SJCRH30 (cell line): ENCODE measurements at regions not wholly inside any gene's neighbourhood (a gene's known extent, or its start where the extent isn't known, plus 50 kb on each side); places are given as distances from the start of the nearest gene placed in this dataset.
"Not testable (repeated sequence)": the region's sequence is repeated elsewhere in the genome, so short reads cannot be mapped to it uniquely, and the experiment has no call there.

Experiments
- DNase-seq, 2 experiments: peaks; one replicate each; pipeline ENCODE4 v3.0.0-alpha.2; 2015 to 2020
- H3K27ac ChIP-seq: fragments of 250-450 bp; sonication (Bioruptor Pico); 2 replicates; pipeline ENCODE4 v1.5.1; 2020; ENCODE audit warnings: mild to moderate bottlenecking, moderate library complexity
- H3K27me3 ChIP-seq: fragments of 250-450 bp; sonication (Bioruptor Pico); 2 replicates; pipeline ENCODE4 v1.5.1; 2020; ENCODE audit warnings: mild to moderate bottlenecking, moderate library complexity
- H3K36me3 ChIP-seq: fragments of 250-450 bp; sonication (Bioruptor Pico); 2 replicates; pipeline ENCODE4 v1.5.1; 2020; ENCODE audit warnings: mild to moderate bottlenecking, moderate library complexity
- H3K4me1 ChIP-seq: fragments of 250-450 bp; sonication (Bioruptor Pico); 2 replicates; pipeline ENCODE4 v1.5.1; 2020; ENCODE audit warnings: mild to moderate bottlenecking, moderate library complexity
- H3K4me3 ChIP-seq: fragments of 250-450 bp; sonication (Bioruptor Pico); 2 replicates; pipeline ENCODE4 v1.5.1; 2020; ENCODE audit warnings: mild to moderate bottlenecking, moderate library complexity
- H3K9me3 ChIP-seq: fragments of 250-450 bp; sonication (Bioruptor Pico); replicated peaks from 2 replicates; pipeline ENCODE4 v1.5.1; 2020; ENCODE audit warnings: mild to moderate bottlenecking, moderate library complexity

- H3K36me3 ChIP-seq = no peaks in the 10 kb centered on the region
- H3K9me3 ChIP-seq = no peaks in the 10 kb centered on the region
- H3K27ac ChIP-seq = no peak overlapping the region
- no peaks in the 10 kb centered on the region for H3K27me3 ChIP-seq
- H3K4me3 ChIP-seq = no peak overlapping the region
- no peak for DNase-seq
- no peaks in the 10 kb centered on the region for H3K4me1 ChIP-seq
Measured at GRCh38 chr5:120314191-120314590, 149.9 kb upstream of the PRR16 start.

GRCh38 chr5:120320626-120321025 is 143.5 kb upstream of the PRR16 start:
- no peak overlapping the region for H3K27ac ChIP-seq
- no peaks in the 10 kb centered on the region for H3K4me1 ChIP-seq
- no peaks in the 10 kb centered on the region for H3K27me3 ChIP-seq

GRCh38 chr5:120326651-120327050 is 137.4 kb upstream of the PRR16 start:
- no peak for DNase-seq
- Histone ChIP-seq H3K4me3 (no peak overlapping the region), H3K27me3 (no peaks in the 10 kb centered on the region), H3K27ac (no peak overlapping the region), H3K9me3 (no peaks in the 10 kb centered on the region; the same call in 1 of the 2 replicates), H3K36me3 (no peaks in the 10 kb centered on the region; the same call in 1 of the 2 replicates), H3K4me1 (no peaks in the 10 kb centered on the region)

More at GRCh38 chr5:120320626-120321025, 143.5 kb upstream of the PRR16 start:
- no peak overlapping the region for H3K4me3 ChIP-seq
- H3K36me3 ChIP-seq = no peaks in the 10 kb centered on the region
- no peak for DNase-seq
- H3K9me3 ChIP-seq = no peaks in the 10 kb centered on the region; the same call in 1 of the 2 replicates

GRCh38 chr5:120327180-120327579 is 136.9 kb upstream of the PRR16 start:
- Histone ChIP-seq H3K27ac (no peak overlapping the region), H3K9me3 (no peaks in the 10 kb centered on the region; the same call in 1 of the 2 replicates), H3K27me3 (no peaks in the 10 kb centered on the region), H3K36me3 (no peaks in the 10 kb centered on the region; the same call in 1 of the 2 replicates), H3K4me1 (no peaks in the 10 kb centered on the region), H3K4me3 (no peak overlapping the region)
- DNase-seq = no peak

GRCh38 chr5:120329095-120329494 is 135.0 kb upstream of the PRR16 start:
- no peak overlapping the region for H3K4me3 ChIP-seq
- no peaks in the 10 kb centered on the region for H3K27me3 ChIP-seq
- no peaks in the 10 kb centered on the region; the same call in 1 of the 2 replicates for H3K9me3 ChIP-seq
- H3K36me3 ChIP-seq = no peaks in the 10 kb centered on the region; the same call in 1 of the 2 replicates
- H3K27ac ChIP-seq = no peak overlapping the region
- no peaks in the 10 kb centered on the region for H3K4me1 ChIP-seq
- DNase-seq = no peak

GRCh38 chr5:120330558-120330957 is 133.5 kb upstream of the PRR16 start:
- Histone ChIP-seq H3K9me3 (no peaks in the 10 kb centered on the region), H3K4me1 (no peaks in the 10 kb centered on the region), H3K27ac (no peak overlapping the region), H3K36me3 (no peaks in the 10 kb centered on the region; the same call in 1 of the 2 replicates), H3K27me3 (no peaks in the 10 kb centered on the region), H3K4me3 (no peak overlapping the region)
- DNase-seq = no peak

GRCh38 chr5:120344181-120344580 is 119.9 kb upstream of the PRR16 start:
- no peak for DNase-seq
- no peaks in the 10 kb centered on the region for H3K4me1 ChIP-seq

GRCh38 chr5:120345947-120346346 is 118.2 kb upstream of the PRR16 start:
- H3K27ac ChIP-seq = no peak overlapping the region
- H3K27me3 ChIP-seq = no peaks in the 10 kb centered on the region
- no peak overlapping the region for H3K4me3 ChIP-seq
- no peaks in the 10 kb centered on the region; the same call in 1 of the 2 replicates for H3K9me3 ChIP-seq
- no peaks in the 10 kb centered on the region for H3K36me3 ChIP-seq
- no peak for DNase-seq
- no peaks in the 10 kb centered on the region for H3K4me1 ChIP-seq

More at GRCh38 chr5:120344181-120344580, 119.9 kb upstream of the PRR16 start:
- Histone ChIP-seq H3K4me3 (no peak overlapping the region), H3K27ac (no peak overlapping the region), H3K9me3 (no peaks in the 10 kb centered on the region; the same call in 1 of the 2 replicates), H3K27me3 (no peaks in the 10 kb centered on the region), H3K36me3 (no peaks in the 10 kb centered on the region)

- DNase-seq, H3K27me3 ChIP-seq, H3K36me3 ChIP-seq, H3K9me3 ChIP-seq, H3K27ac ChIP-seq, H3K4me1 ChIP-seq, H3K4me3 ChIP-seq: not testable (repeated sequence)
Measured at GRCh38 chr5:120351071-120351470, 113.0 kb upstream of the PRR16 start.

GRCh38 chr5:120354126-120354525 is 110.0 kb upstream of the PRR16 start:
- no peaks in the 10 kb centered on the region for H3K36me3 ChIP-seq
- no peaks in the 10 kb centered on the region for H3K4me1 ChIP-seq
- H3K9me3 ChIP-seq = no peaks in the 10 kb centered on the region
- no peaks in the 10 kb centered on the region for H3K27me3 ChIP-seq
- no peak overlapping the region for H3K4me3 ChIP-seq
- H3K27ac ChIP-seq = no peak overlapping the region
- DNase-seq = no peak

GRCh38 chr5:120358949-120359348 is 105.2 kb upstream of the PRR16 start:
- Histone ChIP-seq H3K9me3 (no peaks in the 10 kb centered on the region), H3K36me3 (no peaks in the 10 kb centered on the region), H3K27ac (no peak overlapping the region), H3K4me1 (no peaks in the 10 kb centered on the region), H3K4me3 (no peak overlapping the region), H3K27me3 (no peaks in the 10 kb centered on the region)
- no peak for DNase-seq

- Histone ChIP-seq H3K9me3 (no peaks in the 10 kb centered on the region), H3K4me1 (no peaks in the 10 kb centered on the region), H3K36me3 (no peaks in the 10 kb centered on the region), H3K4me3 (no peak overlapping the region), H3K27me3 (no peaks in the 10 kb centered on the region), H3K27ac (no peak overlapping the region)
- no peak for DNase-seq
Measured at GRCh38 chr5:120361941-120362340, 102.2 kb upstream of the PRR16 start.

- H3K4me1 ChIP-seq = no peaks in the 10 kb centered on the region
- no peaks in the 10 kb centered on the region for H3K27me3 ChIP-seq
- H3K4me3 ChIP-seq = no peak overlapping the region
- no peak for DNase-seq
- no peaks in the 10 kb centered on the region for H3K36me3 ChIP-seq
- no peaks in the 10 kb centered on the region for H3K9me3 ChIP-seq
- no peak overlapping the region for H3K27ac ChIP-seq
Measured at GRCh38 chr5:120362426-120362825, 101.7 kb upstream of the PRR16 start.

GRCh38 chr5:120365656-120366446 is 98.2 kb upstream of the PRR16 start:
- peak in 1 of 2 experiments; percentile 14 for DNase-seq
- Histone ChIP-seq H3K9me3 (no peaks in the 10 kb centered on the region), H3K36me3 (no peaks in the 10 kb centered on the region), H3K4me1 (peaks cover 5% of the 10 kb centered on the region; the same call in 1 of the 2 replicates), H3K27ac (no peak overlapping the region), H3K4me3 (no peak overlapping the region), H3K27me3 (no peaks in the 10 kb centered on the region)

GRCh38 chr5:120367896-120368634 is 96.0 kb upstream of the PRR16 start:
- no peak overlapping the region for H3K27ac ChIP-seq
- DNase-seq = peak; percentile 76 to 80
- no peak overlapping the region for H3K4me3 ChIP-seq
- H3K4me1 ChIP-seq = peaks cover 5% of the 10 kb centered on the region; the same call in 1 of the 2 replicates
- no peaks in the 10 kb centered on the region for H3K9me3 ChIP-seq
- H3K27me3 ChIP-seq = no peaks in the 10 kb centered on the region
- H3K36me3 ChIP-seq = no peaks in the 10 kb centered on the region
